Stimulated activated CD4-positive, alpha-beta T cell treated with anti-CD3 and anti-CD28 coated beads, Interleukin-1b, Interleukin-23, amount 100 ng/mL, for 24 hours (primary cell): ENCODE measurements at regions not wholly inside any gene's neighbourhood (a gene's known extent, or its start where the extent isn't known, plus 50 kb on each side); places are given as distances from the start of the nearest gene placed in this dataset.
"Not testable (repeated sequence)": the region's sequence is repeated elsewhere in the genome, so short reads cannot be mapped to it uniquely, and the experiment has no call there.

ENCODE experiments used
- DNase-seq, 4 experiments: peaks; one replicate each; pipeline ENCODE4 v3.0.0-alpha.2; 2020; ENCODE audit warnings: low read depth in 4 of 4, low spot score in 1 of 4

DNA sequence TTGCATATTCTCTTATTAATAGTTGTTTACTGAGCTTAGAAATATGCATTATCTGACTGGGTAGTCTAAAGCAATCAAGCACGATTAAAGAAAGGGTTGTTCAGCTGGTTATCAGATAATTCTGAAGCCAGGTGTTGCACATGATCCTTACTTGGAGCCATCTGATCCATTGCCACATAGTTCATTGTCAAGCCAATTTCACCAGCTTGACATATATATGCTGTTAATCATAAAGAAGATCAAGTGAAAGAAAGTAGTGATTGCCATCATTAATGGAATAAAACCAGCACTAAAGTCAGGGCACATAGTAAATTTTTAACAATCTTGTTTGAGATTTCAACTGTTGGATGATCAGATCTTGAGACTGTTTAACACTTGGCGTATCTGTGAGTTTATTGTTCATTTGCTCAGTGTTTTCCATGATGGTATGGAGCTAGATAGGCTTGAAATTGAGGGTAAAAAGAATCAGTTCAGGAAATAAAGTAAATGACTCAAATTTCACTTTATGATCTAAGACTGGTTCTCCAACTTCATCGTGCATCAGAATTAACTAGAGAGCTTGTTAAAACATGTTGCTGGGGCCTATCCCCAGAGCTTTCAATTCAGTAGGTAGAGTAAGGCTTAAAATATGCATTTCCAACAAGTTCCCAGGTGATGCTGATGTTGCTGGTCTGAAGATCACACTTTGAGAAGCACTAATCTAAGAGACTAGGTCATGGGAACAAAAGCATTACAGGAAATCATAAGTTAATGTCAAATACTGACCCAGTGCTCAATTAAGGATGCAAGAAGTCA lies 539.6 kb downstream of the SATB2 start:
- DNase-seq: no peak

- DNase-seq: no peak
Observed at GRCh38 chr2:198917275-198917674, 540.5 kb downstream of the SATB2 start.

GRCh38 chr2:198916548-198917080 lies 541.1 kb downstream of the SATB2 start:
- no peak for DNase-seq

- no peak for DNase-seq
Observed at GRCh38 chr2:198913394-198914152, 544.2 kb downstream of the SATB2 start.

DNA sequence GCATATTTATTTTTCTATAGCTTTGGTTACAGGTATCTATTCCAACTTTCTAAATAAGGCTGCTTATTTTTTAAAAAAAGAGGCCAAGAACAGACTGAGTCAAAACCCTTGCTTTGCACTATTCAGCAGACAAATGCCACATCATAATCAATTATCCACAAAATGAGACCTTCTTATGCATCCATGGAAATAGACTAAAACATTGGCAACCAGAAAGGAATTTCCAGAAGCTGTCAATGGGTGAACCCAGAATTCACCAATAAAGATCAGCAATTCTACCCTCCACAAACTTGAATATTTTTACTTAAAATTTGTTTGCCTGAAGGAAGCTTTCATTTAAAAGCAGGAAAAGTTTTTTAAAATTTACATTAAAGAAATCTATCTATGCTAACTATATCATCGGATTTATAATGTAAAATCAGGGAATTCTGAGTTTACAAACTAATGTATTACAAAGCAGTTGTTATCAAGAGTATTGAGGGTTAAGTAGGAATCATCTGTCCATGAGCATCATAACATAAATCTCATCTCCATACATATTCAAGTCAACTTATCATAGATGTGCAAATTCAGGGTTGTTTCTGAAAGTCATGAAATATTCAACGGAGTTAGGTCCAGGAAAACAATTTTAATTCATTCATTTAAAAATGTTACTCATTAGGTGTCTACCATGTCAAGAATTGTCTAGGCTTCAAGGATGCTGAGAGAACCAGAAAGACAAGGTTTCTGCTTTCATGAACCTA lies 548.0 kb downstream of the SATB2 start:
- no peak for DNase-seq

GRCh38 chr2:198905881-198906612 lies 551.7 kb downstream of the SATB2 start:
- no peak for DNase-seq

DNA sequence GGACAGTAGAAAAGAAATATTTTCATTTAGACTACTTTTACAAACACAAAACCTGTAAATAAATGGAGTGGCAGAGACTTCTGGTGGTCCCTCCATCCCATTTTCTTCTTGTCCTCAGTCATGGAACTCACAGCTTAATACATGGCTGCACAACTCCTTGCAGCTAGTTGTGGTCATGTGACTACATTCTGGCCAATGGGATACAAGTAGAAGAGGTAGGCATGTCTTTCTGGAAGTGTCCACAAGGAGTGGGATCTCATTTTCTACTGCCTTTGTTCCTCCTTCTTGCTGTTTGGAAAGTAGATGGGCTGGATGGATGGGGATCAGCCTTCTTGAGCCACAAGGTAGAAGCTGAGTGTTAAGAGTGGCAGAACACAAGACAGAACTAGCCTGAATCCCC lies 555.8 kb downstream of the SATB2 start:
- no peak for DNase-seq

DNA sequence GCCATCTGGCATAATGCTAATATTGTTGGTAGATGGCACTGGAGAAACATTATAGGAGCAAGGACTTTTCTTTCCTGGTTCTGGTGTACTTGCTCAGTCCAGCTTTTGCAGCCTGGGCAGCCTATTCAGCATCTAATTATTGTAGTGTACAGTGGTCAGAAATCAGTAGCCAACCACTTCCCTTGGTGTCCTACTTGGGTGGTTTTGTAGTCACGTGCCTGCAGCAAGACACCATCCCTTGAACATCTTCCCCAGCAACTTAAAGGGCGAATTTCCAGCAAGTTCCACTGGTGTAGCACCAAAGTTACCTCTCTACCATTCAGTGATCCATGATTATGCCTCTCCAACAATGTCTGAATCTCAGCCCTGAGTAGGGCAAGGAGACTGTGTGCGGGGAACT lies 557.6 kb downstream of the SATB2 start:
- no peak for DNase-seq

DNA sequence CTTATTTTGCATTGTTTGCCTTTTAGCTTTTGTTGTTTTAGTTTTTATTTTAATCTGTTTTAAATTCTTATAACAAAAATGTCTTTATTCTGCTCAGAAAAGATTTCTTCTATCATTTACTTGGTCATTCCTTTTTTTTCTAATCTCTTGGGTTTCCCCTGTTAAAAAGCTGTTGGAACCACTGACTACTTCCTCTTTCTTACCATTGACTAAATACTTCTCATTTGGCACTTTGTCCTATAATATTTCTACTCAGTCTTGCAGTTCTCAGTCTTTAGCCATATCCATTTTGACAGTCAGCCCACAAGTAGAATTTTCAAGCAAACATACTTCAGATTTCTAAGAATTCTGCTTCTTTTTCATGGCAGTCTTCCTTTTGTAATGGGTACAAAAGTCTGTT lies 567.2 kb downstream of the SATB2 start:
- DNase-seq: no peak

- DNase-seq: no peak
Observed at GRCh38 chr2:198883604-198884003, 574.1 kb downstream of the SATB2 start.

DNA sequence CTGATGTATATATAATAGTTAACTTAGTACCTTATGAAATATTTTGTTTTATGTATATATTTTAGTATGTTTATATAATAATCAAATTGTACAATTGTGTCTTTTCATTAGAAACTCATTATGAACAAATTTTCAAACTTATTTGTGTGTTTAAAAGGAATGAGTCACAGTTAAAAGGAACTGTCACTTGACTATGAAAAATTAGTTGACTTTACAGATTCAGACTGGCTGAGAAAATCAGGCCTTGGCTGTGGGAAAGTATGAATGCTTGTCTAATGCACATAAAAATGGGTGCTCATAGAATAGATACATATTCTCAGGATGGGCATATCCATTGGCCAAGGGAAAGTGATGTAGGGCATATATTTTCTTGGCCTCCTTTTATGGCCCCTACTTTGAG lies 576.8 kb downstream of the SATB2 start:
- DNase-seq: no peak

- no peak for DNase-seq
Observed at GRCh38 chr2:198880421-198880820, 577.3 kb downstream of the SATB2 start.

DNA sequence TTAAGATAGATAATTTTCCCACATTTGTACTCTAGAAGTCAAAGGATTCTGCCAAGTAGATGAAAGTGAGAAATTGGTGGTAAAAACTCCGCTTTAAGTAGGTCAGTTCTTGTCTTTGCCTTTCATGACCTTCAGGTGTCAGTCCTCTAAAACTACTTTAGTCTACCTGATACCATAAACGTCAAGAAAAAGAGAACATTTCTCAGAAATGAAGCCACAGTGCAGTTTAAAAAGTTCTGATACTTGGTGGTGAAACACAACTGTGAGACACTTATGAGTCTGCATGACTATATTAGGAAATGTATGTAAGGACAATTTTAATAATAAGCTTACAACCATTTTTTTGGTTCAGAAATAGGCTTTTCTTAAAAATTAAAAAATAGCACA lies 583.3 kb downstream of the SATB2 start:
- DNase-seq: no peak

GRCh38 chr2:198873503-198874471 lies 584.0 kb downstream of the SATB2 start:
- no peak for DNase-seq

- no peak for DNase-seq
Observed at GRCh38 chr2:198863655-198864054, 594.1 kb downstream of the SATB2 start.

GRCh38 chr2:198861080-198861479 lies 596.7 kb downstream of the SATB2 start:
- DNase-seq: no peak

- DNase-seq: no peak
Observed at GRCh38 chr2:198857246-198857645, 600.5 kb downstream of the SATB2 start.

GRCh38 chr2:198855746-198856145 lies 602.0 kb downstream of the SATB2 start:
- DNase-seq: not testable (repeated sequence)

DNA sequence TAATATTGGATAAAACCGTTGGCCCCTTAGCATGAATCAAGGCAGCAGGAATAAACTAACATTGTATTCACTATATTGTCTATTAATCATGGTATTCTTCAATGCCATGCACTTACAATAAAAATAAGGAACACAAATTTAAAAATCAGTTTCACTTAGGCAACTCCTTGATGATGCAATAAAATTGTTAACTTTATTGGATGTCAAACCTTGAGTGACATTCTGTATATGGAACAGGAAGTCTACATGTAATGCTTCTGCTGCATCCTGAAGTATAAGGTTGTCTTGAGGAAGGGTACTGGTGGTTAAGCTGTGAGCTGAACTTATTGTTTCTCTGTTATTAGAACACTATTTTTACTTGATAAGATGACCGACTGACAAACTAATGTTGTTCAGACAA lies 605.5 kb downstream of the SATB2 start:
- no peak for DNase-seq

- DNase-seq: no peak
Observed at GRCh38 chr2:198825534-198825933, 632.2 kb downstream of the SATB2 start.
